ENCODE measurements at regions not wholly inside any gene's neighbourhood (a gene's known extent, or its start where the extent isn't known, plus 50 kb on each side); places are given as distances from the start of the nearest gene placed in this dataset.
"Not testable (repeated sequence)": the region's sequence is repeated elsewhere in the genome, so short reads cannot be mapped to it uniquely, and the experiment has no call there.

DNA sequence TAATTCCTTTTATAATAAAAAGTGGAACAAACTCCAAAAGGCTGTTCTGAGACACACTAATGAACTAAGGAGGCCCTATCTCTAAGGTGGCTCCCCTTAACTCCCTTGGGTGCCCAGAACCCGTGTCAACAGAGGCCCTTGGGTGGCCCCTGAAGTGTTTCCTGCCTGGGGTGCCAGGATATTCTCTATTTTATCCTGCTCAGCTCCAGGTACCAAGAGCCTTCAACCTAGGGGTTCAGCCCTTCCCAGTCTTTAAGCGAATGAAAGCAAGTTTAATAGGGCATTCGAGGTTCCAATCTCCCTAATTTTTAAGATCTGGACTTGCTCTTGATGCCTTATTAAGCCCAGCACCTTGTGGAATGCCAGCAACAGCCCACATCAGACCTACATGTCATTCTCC, 64.4 kb upstream of the MYO3A start:
- no peak for DNase-seq

DNA sequence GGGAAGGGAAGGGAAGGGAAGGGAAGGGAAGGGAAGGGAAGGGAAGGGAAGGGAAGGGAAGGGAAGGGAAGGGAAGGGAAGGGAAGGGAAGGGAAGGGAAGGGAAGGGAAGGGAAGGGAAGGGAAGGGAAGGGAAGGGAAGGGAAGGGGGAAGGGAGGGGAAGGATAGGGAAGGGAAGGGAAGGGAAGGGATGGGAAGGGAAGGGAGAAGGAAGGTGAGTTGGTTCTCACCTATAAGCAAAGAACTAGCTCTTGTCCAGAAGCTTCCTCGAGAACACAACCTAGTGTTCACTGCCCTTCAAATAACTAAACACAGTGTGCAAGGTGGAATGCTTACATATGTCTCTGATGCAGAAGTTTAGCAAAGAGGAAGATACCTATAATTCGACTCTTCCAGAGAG, 59.6 kb upstream of the MYO3A start:
- not testable (repeated sequence) for DNase-seq

DNA sequence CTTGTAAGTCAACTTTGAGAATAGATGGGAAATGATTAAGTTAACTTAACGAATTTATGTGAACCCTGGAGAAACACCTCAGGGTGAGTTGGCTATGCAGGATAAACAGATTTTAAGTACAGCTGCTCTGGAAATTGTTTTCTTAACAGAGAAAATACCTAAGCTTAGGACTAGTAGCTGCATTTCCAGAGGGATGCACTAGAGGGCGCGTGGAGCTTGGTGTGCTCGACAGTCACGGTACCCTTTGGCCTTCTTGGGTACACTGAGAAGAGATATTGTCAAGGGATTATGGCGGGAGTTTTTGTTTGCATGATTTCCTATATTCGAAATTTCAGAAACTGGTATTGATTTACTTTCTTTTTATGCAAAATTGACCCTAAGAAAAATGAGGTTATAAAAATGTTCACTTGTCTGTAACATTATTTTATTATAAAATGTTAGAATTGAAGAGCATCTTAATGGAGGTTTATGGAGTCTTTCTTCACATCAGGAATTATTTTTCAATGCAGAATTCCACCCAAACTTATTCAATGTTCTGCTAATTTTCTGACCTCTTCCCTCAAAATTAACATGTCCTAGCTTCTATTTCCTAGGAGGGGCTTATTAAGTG, 58.4 kb upstream of the MYO3A start:
- DNase-seq: peak; percentile 87

DNA sequence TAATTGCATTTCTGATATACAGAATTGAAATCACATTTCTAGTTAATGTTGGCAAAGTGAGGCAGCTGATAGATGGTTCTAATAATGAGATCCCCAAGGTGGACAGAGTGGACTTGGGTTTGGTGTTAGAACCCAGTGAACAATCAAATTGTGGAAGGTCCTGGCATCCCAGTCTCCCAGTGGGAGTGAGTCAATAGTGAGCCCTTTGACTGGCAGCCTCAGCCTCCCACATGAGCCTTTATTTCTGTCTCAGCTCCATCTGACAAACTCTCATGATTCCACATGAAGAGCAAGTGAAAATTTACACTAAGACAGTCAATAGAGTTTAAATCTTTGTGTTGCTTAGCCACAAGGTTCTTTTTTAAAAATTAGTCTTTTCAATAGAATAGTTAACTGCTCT, 56.7 kb upstream of the MYO3A start:
- DNase-seq: no peak
